H1 (cell line): ENCODE measurements at regions not wholly inside any gene's neighbourhood (a gene's known extent, or its start where the extent isn't known, plus 50 kb on each side); places are given as distances from the start of the nearest gene placed in this dataset.

Source experiments
- CHD7 ChIP-seq: fragments of 300-600 bp; sonication (generic); IDR thresholded peaks from 2 replicates; pipeline ENCODE4 v1.7.1; 2012; ENCODE audit warnings: low read length, moderate library complexity, mild to moderate bottlenecking, inconsistent platforms; ENCODE audit not compliant: insufficient replicate concordance
- CTCF ChIP-seq, 3 experiments: IDR thresholded peaks; 1 replicate in 2 of 3; 2 replicates in 1 of 3; pipeline versions ENCODE4 v1.5.1 to v1.6.1; 2011; ENCODE audit warnings: low read length in 3 of 3, mild to moderate bottlenecking in 3 of 3, inconsistent platforms in 2 of 3, low read depth in 1 of 3, moderate library complexity in 1 of 3; ENCODE audit not compliant: insufficient read depth in 1 of 3; ENCODE audit errors: control extremely low read depth in 1 of 3
- EGR1 ChIP-seq: IDR thresholded peaks from 2 replicates; pipeline ENCODE4 v1.6.1; 2011; ENCODE audit warnings: low read depth, low read length, borderline replicate concordance
- EZH2 ChIP-seq: fragments of 200-600 bp; sonication (generic); IDR thresholded peaks from 2 replicates; pipeline ENCODE4 v1.7.1; 2012; ENCODE audit warnings: low read depth, mild to moderate bottlenecking, moderate library complexity, low read length, inconsistent platforms; ENCODE audit not compliant: severe bottlenecking
- JUN ChIP-seq: IDR thresholded peaks from 2 replicates; pipeline ENCODE4 v1.6.1; 2011; ENCODE audit warnings: low read depth, mild to moderate bottlenecking, improper control_type of control experiment, low read length
- KDM5A ChIP-seq: fragments of 200-600 bp; IDR thresholded peaks from 2 replicates; pipeline ENCODE4 v1.7.1; 2012; ENCODE audit warnings: mild to moderate bottlenecking, low read length, inconsistent platforms, mixed read lengths
- NANOG ChIP-seq: IDR thresholded peaks from 2 replicates; pipeline ENCODE4 v1.6.1; 2011; ENCODE audit warnings: low read length, low read depth, mild to moderate bottlenecking, inconsistent platforms; ENCODE audit not compliant: insufficient read depth, poor library complexity, severe bottlenecking
- POLR2A ChIP-seq, 2 experiments: IDR thresholded peaks; 1 replicate in 1 of 2; 2 replicates in 1 of 2; pipeline ENCODE4 v1.6.1; 2011; ENCODE audit warnings: low read depth in 2 of 2, low read length in 2 of 2, mild to moderate bottlenecking in 2 of 2; ENCODE audit errors: control extremely low read depth in 1 of 2
- RAD21 ChIP-seq, 2 experiments: IDR thresholded peaks in 1 of 2; conservative IDR thresholded peaks in 1 of 2; 2 replicates each; pipeline ENCODE4 v1.6.1; 2011; ENCODE audit warnings: low read depth in 2 of 2, low read length in 2 of 2, improper control_type of control experiment in 1 of 2, inconsistent platforms in 1 of 2, mild to moderate bottlenecking in 1 of 2, moderate library complexity in 1 of 2
- RFX5 ChIP-seq: IDR thresholded peaks from 2 replicates; pipeline ENCODE4 v1.6.1; 2011; ENCODE audit warnings: low read depth, low read length, improper control_type of control experiment, borderline replicate concordance
- SIX5 ChIP-seq: IDR thresholded peaks from 2 replicates; pipeline ENCODE4 v1.6.1; 2011; ENCODE audit warnings: mild to moderate bottlenecking, low read depth, low read length
- TAF1 ChIP-seq: IDR thresholded peaks from 2 replicates; pipeline ENCODE4 v1.6.1; 2011; ENCODE audit warnings: mild to moderate bottlenecking, low read depth, low read length
- TEAD4 ChIP-seq: IDR thresholded peaks from 2 replicates; pipeline ENCODE4 v1.6.1; 2012; ENCODE audit warnings: low read depth, low read length, inconsistent platforms, mixed read lengths
- YY1 ChIP-seq: IDR thresholded peaks from 2 replicates; pipeline ENCODE4 v1.6.1; 2011; ENCODE audit warnings: low read depth, mild to moderate bottlenecking, low read length

- TF ChIP-seq CHD7: no peak
- TF ChIP-seq TAF1: no peak
- no peak for TF ChIP-seq RAD21 (IDR thresholded peaks at IDR 0.05 in 1 of 2, conservative IDR thresholded peaks at IDR 0.05 in 1 of 2; ENCODE audit: low read depth in 2 of 2, low read length in 2 of 2)
- no peak for TF ChIP-seq CTCF (IDR thresholded peaks at IDR 0.05; ENCODE audit: control extremely low read depth in 1 of 3, insufficient read depth in 1 of 3, low read depth in 1 of 3, low read length in 3 of 3)
- TF ChIP-seq YY1: no peak
- no peak for TF ChIP-seq RFX5
- no peak for TF ChIP-seq POLR2A (IDR thresholded peaks at IDR 0.05; ENCODE audit: control extremely low read depth in 1 of 2, low read depth in 2 of 2, low read length in 2 of 2)
- TF ChIP-seq EGR1: no peak
- no peak for TF ChIP-seq EZH2
- no peak for TF ChIP-seq NANOG
- no peak for TF ChIP-seq SIX5
- no peak for TF ChIP-seq KDM5A
- no peak for TF ChIP-seq TEAD4
- no peak for TF ChIP-seq JUN
These were observed 476.7 kb upstream of the ETAA1 start for GRCh38 chr2:66920415-66920814.
